Hypothalamus (tissue), 51 donors: ENCODE measurements at regions not wholly inside any gene's neighbourhood (a gene's known extent, or its start where the extent isn't known, plus 50 kb on each side); places are given as distances from the start of the nearest gene placed in this dataset.
"Not testable (repeated sequence)": the region's sequence is repeated elsewhere in the genome, so short reads cannot be mapped to it uniquely, and the experiment has no call there.

Experiments used
- DNase-seq, 51 donors: peaks; one replicate each; lab custom pipeline; 2025; lab: John Stamatoyannopoulos, UW

- DNase-seq: no peak
These were observed 308.4 kb upstream of the ERCC4 start for GRCh38 chr16:13611596-13611995.

- DNase-seq: no peak
These were observed 307.3 kb upstream of the ERCC4 start for GRCh38 chr16:13612623-13613022.

GRCh38 chr16:13613165-13613564, 306.8 kb upstream of the ERCC4 start:
- no peak for DNase-seq

GRCh38 chr16:13621639-13622038, 298.3 kb upstream of the ERCC4 start:
- no peak for DNase-seq

GRCh38 chr16:13628156-13628555, 291.8 kb upstream of the ERCC4 start:
- no peak for DNase-seq

GRCh38 chr16:13629704-13630103, 290.2 kb upstream of the ERCC4 start:
- DNase-seq: no peak

GRCh38 chr16:13630374-13630773, 289.6 kb upstream of the ERCC4 start:
- no peak for DNase-seq

- DNase-seq: no peak
These were observed 288.7 kb upstream of the ERCC4 start for GRCh38 chr16:13631213-13631767.

- no peak for DNase-seq
These were observed 288.0 kb upstream of the ERCC4 start for GRCh38 chr16:13631916-13632315.

- not testable (repeated sequence) for DNase-seq
These were observed 287.4 kb upstream of the ERCC4 start for GRCh38 chr16:13632504-13632903.

- no peak for DNase-seq
These were observed 286.5 kb upstream of the ERCC4 start for GRCh38 chr16:13633391-13633861.

GRCh38 chr16:13634253-13634652, 285.7 kb upstream of the ERCC4 start:
- no peak for DNase-seq

GRCh38 chr16:13634959-13635358, 285.0 kb upstream of the ERCC4 start:
- DNase-seq: no peak

GRCh38 chr16:13638218-13638617, 281.7 kb upstream of the ERCC4 start:
- no peak for DNase-seq

GRCh38 chr16:13643412-13643811, 276.5 kb upstream of the ERCC4 start:
- DNase-seq: no peak

GRCh38 chr16:13645601-13646245, 274.2 kb upstream of the ERCC4 start:
- DNase-seq: peak in 1 of 51 donors; percentile 1

- no peak for DNase-seq
These were observed 259.1 kb upstream of the ERCC4 start for GRCh38 chr16:13660807-13661206.

- no peak for DNase-seq
These were observed 254.1 kb upstream of the ERCC4 start for GRCh38 chr16:13665876-13666275.

GRCh38 chr16:13672196-13672595, 247.8 kb upstream of the ERCC4 start:
- DNase-seq: no peak

GRCh38 chr16:13680021-13680889, 239.7 kb upstream of the ERCC4 start:
- DNase-seq: peak in 1 of 51 donors; percentile 36

GRCh38 chr16:13684819-13685563, 235.0 kb upstream of the ERCC4 start:
- DNase-seq: no peak
